GM10266 (cell line): ENCODE measurements at regions not wholly inside any gene's neighbourhood (a gene's known extent, or its start where the extent isn't known, plus 50 kb on each side); places are given as distances from the start of the nearest gene placed in this dataset.
"Not testable (repeated sequence)": the region's sequence is repeated elsewhere in the genome, so short reads cannot be mapped to it uniquely, and the experiment has no call there.

Experiments used
- DNase-seq: peaks from one replicate; pipeline ENCODE4 v3.0.0; 2012; ENCODE audit errors: extremely low spot score
- CTCF ChIP-seq: IDR thresholded peaks from 2 replicates; pipeline ENCODE4 v1.5.1; 2012; ENCODE audit warnings: mild to moderate bottlenecking, low read depth; ENCODE audit not compliant: control insufficient read depth, insufficient read depth; ENCODE audit errors: missing control alignments

GRCh38 chr6:73980096-73980495, 284.1 kb downstream of the CD109 start:
- no peak for TF ChIP-seq CTCF

GRCh38 chr6:73978330-73978729, 282.3 kb downstream of the CD109 start:
- TF ChIP-seq CTCF: no peak
- DNase-seq: no peak

More at GRCh38 chr6:73980096-73980495, 284.1 kb downstream of the CD109 start:
- DNase-seq: no peak

GRCh38 chr6:73972518-73972917, 276.5 kb downstream of the CD109 start:
- not testable (repeated sequence) for DNase-seq

- no peak for DNase-seq
- TF ChIP-seq CTCF: peak; percentile 52
Measured at GRCh38 chr6:73969971-73970970, 274.3 kb downstream of the CD109 start.

- no peak for DNase-seq
- no peak for TF ChIP-seq CTCF
Measured at GRCh38 chr6:73968221-73968757, 272.3 kb downstream of the CD109 start.

GRCh38 chr6:73965539-73966029, 269.6 kb downstream of the CD109 start:
- TF ChIP-seq CTCF: no peak
- no peak for DNase-seq

- no peak for TF ChIP-seq CTCF
- DNase-seq: no peak
Measured at GRCh38 chr6:73964241-73964854, 268.3 kb downstream of the CD109 start.
